HCT116 (cell line): ENCODE measurements at regions not wholly inside any gene's neighbourhood (a gene's known extent, or its start where the extent isn't known, plus 50 kb on each side); places are given as distances from the start of the nearest gene placed in this dataset.

ENCODE experiments used
- ATAC-seq: fragments of 200-7000 bp; cut with Tn5 transposase; 2 replicates; pipeline ENCODE4 v1.9.1; 2020; ENCODE audit warnings: mild to moderate bottlenecking, moderate library complexity
- BruUV-seq: library from RNA; stranded (reverse); fragments of 400-500 nt; replicated peaks from 2 replicates; lab custom pipeline; 2021; lab: Mats Ljungman, UMichigan
- CTCF ChIA-PET: fragments of 300-600 bp; sonication (Branson Sonifier 250); formaldehyde crosslinking; loops from one replicate; lab custom pipeline; 2021; ENCODE audit warnings: antibody characterized with exemption; lab: Charles Lee
- POLR2A ChIA-PET: fragments of 300-600, 350-600 bp; sonication (Branson Sonifier 250); formaldehyde crosslinking; loops from one replicate; lab custom pipeline; 2021; ENCODE audit warnings: antibody characterized with exemption; lab: Charles Lee
- RAD21 ChIA-PET, 2 experiments: fragments of 300-600 bp; sonication (Branson Sonifier 250); formaldehyde crosslinking; loops; one replicate each; lab custom pipeline; 2023; ENCODE audit warnings: low total read pairs in 2 of 2; ENCODE audit not compliant: uncharacterized antibody in 2 of 2, unreplicated experiment in 2 of 2, low non-redundant PET in 1 of 2; lab: Charles Lee
- DNase-seq: peaks from one replicate; pipeline ENCODE4 v3.0.0-alpha.2; 2010; ENCODE audit warnings: low read depth, low spot score
- H2AFZ ChIP-seq: fragments of 200-600 bp; shearing (Covaris generic), sonication (generic); 2 replicates; pipeline ENCODE4 v1.6.1; 2017; ENCODE audit warnings: low read depth, mixed run types, mixed read lengths, antibody characterized with exemption, low read length; ENCODE audit not compliant: poor library complexity, severe bottlenecking
- H3K27ac ChIP-seq: 2 replicates; pipeline ENCODE4 v1.5.1; 2012; ENCODE audit warnings: low read depth, low read length
- H3K27me3 ChIP-seq: fragments of 200-600 bp; sonication (generic); 2 replicates; pipeline ENCODE4 v1.6.1; 2016; ENCODE audit warnings: mixed run types, low read length, mixed read lengths; ENCODE audit not compliant: insufficient read depth
- H3K36me3 ChIP-seq, 2 experiments: fragments of 200-500 bp in 1 of 2; fragments of 200-600 bp in 1 of 2; sonication (Bioruptor generic) in 1 of 2; sonication (generic) in 1 of 2; 2 replicates each; pipeline versions ENCODE4 v1.5.1 to v1.6.1; 2014 to 2016; ENCODE audit warnings: low read length in 2 of 2, inconsistent platforms in 1 of 2, mixed read lengths in 1 of 2, mixed run types in 1 of 2; ENCODE audit not compliant: insufficient read depth in 2 of 2, control insufficient read depth in 1 of 2
- H3K4me1 ChIP-seq, 2 experiments: fragments of 200-600 bp in 1 of 2; sonication (generic) in 1 of 2; 2 replicates each; pipeline versions ENCODE4 v1.5.1 to v1.6.1; 2012 to 2017; ENCODE audit warnings: low read length in 2 of 2, inconsistent platforms in 1 of 2, mild to moderate bottlenecking in 1 of 2, mixed read lengths in 1 of 2, mixed run types in 1 of 2, moderate library complexity in 1 of 2; ENCODE audit not compliant: insufficient read depth in 2 of 2, control insufficient read depth in 1 of 2
- H3K4me2 ChIP-seq: fragments of 200-600 bp; sonication (generic); 2 replicates; pipeline ENCODE4 v1.6.1; 2017; ENCODE audit warnings: mixed run types, low read length, mixed read lengths
- H3K4me3 ChIP-seq, 2 experiments: fragments of 200-600 bp in 1 of 2; sonication (generic) in 1 of 2; replicated peaks in 1 of 2; 2 replicates each; pipeline ENCODE4 v1.5.1; 2011 to 2016; ENCODE audit warnings: low read length in 2 of 2, control low read depth in 1 of 2, low read depth in 1 of 2, mild to moderate bottlenecking in 1 of 2, mixed read lengths in 1 of 2, mixed run types in 1 of 2
- H3K79me2 ChIP-seq: fragments of 200-600 bp; sonication (generic); 2 replicates; pipeline ENCODE4 v1.6.1; 2017; ENCODE audit warnings: mild to moderate bottlenecking, mixed run types, low read length, moderate library complexity, mixed read lengths; ENCODE audit not compliant: insufficient read depth
- H3K9ac ChIP-seq: fragments of 200-600 bp; sonication (generic); 2 replicates; pipeline ENCODE4 v1.6.1; 2016; ENCODE audit warnings: low read length, mixed read lengths
- H3K9me2 ChIP-seq: fragments of 200-600 bp; sonication (generic), shearing (Covaris generic); 2 replicates; pipeline ENCODE4 v1.6.1; 2017; ENCODE audit warnings: mixed run types, mild to moderate bottlenecking, moderate library complexity; ENCODE audit not compliant: insufficient read depth
- H3K9me3 ChIP-seq, 2 experiments: fragments of 200-500 bp in 1 of 2; fragments of 200-600 bp in 1 of 2; sonication (Bioruptor generic) in 1 of 2; sonication (generic) in 1 of 2; 2 replicates each; pipeline ENCODE4 v1.6.1; 2014 to 2017; ENCODE audit warnings: low read length in 2 of 2, mixed read lengths in 2 of 2, inconsistent platforms in 1 of 2, low read depth in 1 of 2, mild to moderate bottlenecking in 1 of 2, mixed run types in 1 of 2, moderate library complexity in 1 of 2; ENCODE audit not compliant: control insufficient read depth in 1 of 2, insufficient read depth in 1 of 2
- H4K20me1 ChIP-seq: fragments of 200-600 bp; sonication (generic), shearing (Covaris generic); 2 replicates; pipeline ENCODE4 v1.6.1; 2017; ENCODE audit warnings: mixed run types, mild to moderate bottlenecking, moderate library complexity; ENCODE audit not compliant: insufficient read depth
- ATF3 ChIP-seq: IDR thresholded peaks from 2 replicates; pipeline ENCODE4 v1.6.1; 2012
- CBX3 ChIP-seq: IDR thresholded peaks from 2 replicates; pipeline ENCODE4 v1.6.1; 2012; ENCODE audit warnings: low read depth
- CEBPB ChIP-seq: IDR thresholded peaks from 2 replicates; pipeline ENCODE4 v1.6.1; 2012; ENCODE audit warnings: low read depth
- CTCF ChIP-seq, 3 experiments: fragments of 200-600 bp in 1 of 3; sonication (generic) in 1 of 3; IDR thresholded peaks in 2 of 3; conservative IDR thresholded peaks in 1 of 3; 2 replicates each; pipeline ENCODE4 v1.5.1; 2012 to 2017; ENCODE audit warnings: low read depth in 2 of 3, low read length in 2 of 3, antibody characterized with exemption in 1 of 3, borderline replicate concordance in 1 of 3, control low read depth in 1 of 3, mild to moderate bottlenecking in 1 of 3, mixed read lengths in 1 of 3, mixed run types in 1 of 3, moderate library complexity in 1 of 3; ENCODE audit not compliant: insufficient read depth in 1 of 3
- ELF1 ChIP-seq: IDR thresholded peaks from 2 replicates; pipeline ENCODE4 v1.6.1; 2012; ENCODE audit warnings: low read depth, borderline replicate concordance
- EZH2 ChIP-seq: fragments of 200-600 bp; sonication (generic); IDR thresholded peaks from 2 replicates; pipeline ENCODE4 v1.6.1; 2017; ENCODE audit warnings: antibody characterized with exemption, mixed run types
- EZH2phosphoT487 ChIP-seq: fragments of 200-600 bp; IDR thresholded peaks from 2 replicates; pipeline ENCODE4 v1.6.1; 2018; ENCODE audit warnings: antibody characterized with exemption, borderline replicate concordance
- JUND ChIP-seq: IDR thresholded peaks from 2 replicates; pipeline ENCODE4 v1.6.1; 2012
- POLR2AphosphoS5 ChIP-seq: IDR thresholded peaks from 2 replicates; pipeline ENCODE4 v1.6.1; 2011; ENCODE audit warnings: mild to moderate bottlenecking, low read depth, low read length, moderate library complexity
- REST ChIP-seq: IDR thresholded peaks from 2 replicates; pipeline ENCODE4 v1.6.1; 2012; ENCODE audit warnings: low read depth
- SIN3A ChIP-seq: IDR thresholded peaks from 2 replicates; pipeline ENCODE4 v1.6.1; 2012; ENCODE audit warnings: low read depth
- SP1 ChIP-seq: IDR thresholded peaks from 2 replicates; pipeline ENCODE4 v1.6.1; 2012; ENCODE audit warnings: low read depth
- YY1 ChIP-seq: IDR thresholded peaks from 2 replicates; pipeline ENCODE4 v1.6.1; 2011; ENCODE audit warnings: low read length, low read depth, moderate library complexity, mild to moderate bottlenecking; ENCODE audit not compliant: insufficient replicate concordance; ENCODE audit errors: extremely low read depth
- ZFX ChIP-seq: fragments of 450-650 bp; IDR thresholded peaks from 2 replicates; pipeline ENCODE4 v1.6.1; 2017
- ZNF274 ChIP-seq: fragments of 200-500 bp; sonication (Bioruptor generic); IDR thresholded peaks from 2 replicates; pipeline ENCODE4 v1.6.1; 2014; ENCODE audit warnings: mild to moderate bottlenecking, low read depth, low read length, inconsistent platforms
- intact Hi-C: fragments of 100-400 bp; cut with micrococcal nuclease; formaldehyde crosslinking; loops from 2 replicates; pipeline ENCODE4 v1.10.0; 2022

DNA sequence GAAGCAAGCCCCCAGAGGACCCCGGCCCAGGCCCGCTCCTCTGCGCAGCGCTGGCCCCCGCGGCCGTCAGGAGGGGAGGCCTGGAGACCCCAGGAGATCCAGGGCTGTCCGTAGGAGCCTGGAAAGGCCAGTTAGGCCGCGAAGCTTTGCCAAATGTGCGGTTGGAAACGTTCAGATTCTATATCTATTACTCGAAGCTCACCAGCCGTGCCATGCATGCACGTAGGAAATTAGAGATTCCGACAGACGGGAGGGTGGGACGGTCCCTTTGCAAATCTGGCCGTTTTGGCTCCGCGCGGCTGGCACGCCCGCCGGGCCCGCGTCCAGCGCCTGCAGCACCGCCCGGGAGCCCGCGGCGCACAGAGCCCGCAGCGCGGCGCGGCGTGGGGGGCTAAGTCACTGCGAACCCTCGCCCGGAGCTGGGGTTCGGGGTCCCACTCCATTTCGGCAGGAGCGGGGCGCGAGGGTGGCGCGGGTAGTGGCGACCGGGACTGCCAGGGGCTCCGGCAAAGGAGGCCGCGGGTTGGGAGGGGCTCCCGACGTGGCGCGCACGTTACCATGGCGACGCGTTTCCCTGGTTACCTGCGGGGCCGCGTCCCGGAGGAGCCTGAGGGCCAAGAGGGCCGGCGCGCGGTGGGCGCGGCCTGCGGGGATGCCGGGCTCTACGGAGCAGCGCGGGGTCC, 488.6 kb upstream of the SMIM21 start:
- no peaks in the 10 kb centered on the region for H3K9me2 ChIP-seq
- no peak for ATAC-seq
- no peaks in the 10 kb centered on the region for H3K27me3 ChIP-seq
- POLR2A ChIA-PET = no interaction called here
- CTCF ChIA-PET = no interaction called here
- H3K9ac ChIP-seq = no peak overlapping the region
- RAD21 ChIA-PET = no interaction called here
- H3K4me2 ChIP-seq = no peak overlapping the region
- H3K79me2 ChIP-seq = no peaks in the 10 kb centered on the region
- no peak for DNase-seq
- no peaks in the 10 kb centered on the region for H4K20me1 ChIP-seq
- no peak overlapping the region for H3K27ac ChIP-seq
- no peaks in the 10 kb centered on the region for H3K9me3 ChIP-seq
- TF ChIP-seq ZFX = no peak
- TF ChIP-seq EZH2phosphoT487 = no peak
- TF ChIP-seq ATF3 = no peak
- TF ChIP-seq ZNF274 = no peak
- TF ChIP-seq SP1 = no peak
- no peak for TF ChIP-seq JUND
- TF ChIP-seq YY1 = no peak
- TF ChIP-seq ELF1 = no peak
- no peak for TF ChIP-seq CEBPB
- no peak for TF ChIP-seq SIN3A
- no peak for TF ChIP-seq CBX3
- no peak for TF ChIP-seq REST
- TF ChIP-seq EZH2 = no peak
- no peak for TF ChIP-seq CTCF (IDR thresholded peaks at IDR 0.05 in 2 of 3, conservative IDR thresholded peaks at IDR 0.05 in 1 of 3; ENCODE audit: borderline replicate concordance in 1 of 3, insufficient read depth in 1 of 3, low read depth in 2 of 3, low read length in 2 of 3)
- no peak for TF ChIP-seq POLR2AphosphoS5
- TF ChIP-seq, all 23 proteins: peak for 0
- Histone ChIP-seq H3K36me3 (no peaks in the 10 kb centered on the region), H3K4me1 (no peaks in the 10 kb centered on the region), H2AFZ (no peak overlapping the region), H3K4me3 (no peak overlapping the region)
- no TSS peak for BruUV-seq
- intact Hi-C loops = no loop called here
